ENCODE measurements at regions not wholly inside any gene's neighbourhood (a gene's known extent, or its start where the extent isn't known, plus 50 kb on each side); places are given as distances from the start of the nearest gene placed in this dataset.

DNA sequence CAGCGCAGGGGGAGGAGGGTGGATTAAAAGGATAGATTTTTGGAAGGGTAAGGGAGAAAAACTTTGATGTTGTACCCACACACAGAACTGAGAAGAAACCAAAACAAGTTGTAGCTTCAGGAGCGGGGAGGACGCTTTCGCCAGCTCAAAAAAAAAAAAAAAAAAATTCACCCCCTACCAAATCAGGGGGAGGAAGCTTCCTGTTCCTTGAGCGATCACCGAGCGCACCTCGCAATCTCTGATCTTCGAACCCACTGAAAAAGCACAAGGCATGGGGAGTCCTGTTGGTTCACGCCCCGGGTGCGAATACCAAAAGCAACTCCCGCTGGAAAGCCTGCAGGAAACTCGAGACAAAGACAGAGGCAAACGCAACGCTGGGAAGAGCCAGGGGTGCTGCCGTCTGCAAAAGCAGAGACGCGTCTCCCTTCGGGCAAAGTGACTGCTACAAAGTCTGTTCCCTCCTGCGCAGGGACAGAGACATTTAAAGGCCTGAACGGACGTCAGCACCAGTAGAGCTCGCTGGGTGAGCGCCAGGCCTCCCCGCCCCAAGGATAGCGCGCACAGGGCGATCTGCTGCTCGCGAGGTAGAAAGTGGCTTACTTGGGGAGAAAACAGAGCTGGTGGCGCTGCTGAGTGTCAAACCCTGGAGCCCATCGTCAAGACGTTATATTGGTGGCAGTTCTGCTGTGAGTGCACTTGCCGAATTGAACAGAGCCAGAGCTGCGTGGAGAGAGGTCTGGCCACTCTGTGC, 190.4 kb downstream of the USP22 start (continued):
- TF ChIP-seq, protein P1, sequence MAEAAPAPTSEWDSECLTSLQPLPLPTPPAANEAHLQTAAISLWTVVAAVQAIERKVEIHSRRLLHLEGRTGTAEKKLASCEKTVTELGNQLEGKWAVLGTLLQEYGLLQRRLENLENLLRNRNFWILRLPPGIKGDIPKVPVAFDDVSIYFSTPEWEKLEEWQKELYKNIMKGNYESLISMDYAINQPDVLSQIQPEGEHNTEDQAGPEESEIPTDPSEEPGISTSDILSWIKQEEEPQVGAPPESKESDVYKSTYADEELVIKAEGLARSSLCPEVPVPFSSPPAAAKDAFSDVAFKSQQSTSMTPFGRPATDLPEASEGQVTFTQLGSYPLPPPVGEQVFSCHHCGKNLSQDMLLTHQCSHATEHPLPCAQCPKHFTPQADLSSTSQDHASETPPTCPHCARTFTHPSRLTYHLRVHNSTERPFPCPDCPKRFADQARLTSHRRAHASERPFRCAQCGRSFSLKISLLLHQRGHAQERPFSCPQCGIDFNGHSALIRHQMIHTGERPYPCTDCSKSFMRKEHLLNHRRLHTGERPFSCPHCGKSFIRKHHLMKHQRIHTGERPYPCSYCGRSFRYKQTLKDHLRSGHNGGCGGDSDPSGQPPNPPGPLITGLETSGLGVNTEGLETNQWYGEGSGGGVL (tag by site-specific recombination; IDR thresholded peaks at IDR 0.05), result peak; percentile 11; the same call in 1 of the 2 replicates
- no peak for TF ChIP-seq SETDB1 (IDR thresholded peaks at IDR 0.05; ENCODE audit: insufficient read length, low read length)
- no peak for TF ChIP-seq ZNF654 (tag by site-specific recombination; IDR thresholded peaks at IDR 0.05; ENCODE audit: low read depth)
- TF ChIP-seq ZBTB8A (tag by site-specific recombination; IDR thresholded peaks at IDR 0.05), result 0 out of 2 replicates have a peak, but pooled peaks have one; percentile 6
- TF ChIP-seq ZNF768 (tag by site-specific recombination; IDR thresholded peaks at IDR 0.05), result peak; percentile 93
- TF ChIP-seq, protein P2, sequence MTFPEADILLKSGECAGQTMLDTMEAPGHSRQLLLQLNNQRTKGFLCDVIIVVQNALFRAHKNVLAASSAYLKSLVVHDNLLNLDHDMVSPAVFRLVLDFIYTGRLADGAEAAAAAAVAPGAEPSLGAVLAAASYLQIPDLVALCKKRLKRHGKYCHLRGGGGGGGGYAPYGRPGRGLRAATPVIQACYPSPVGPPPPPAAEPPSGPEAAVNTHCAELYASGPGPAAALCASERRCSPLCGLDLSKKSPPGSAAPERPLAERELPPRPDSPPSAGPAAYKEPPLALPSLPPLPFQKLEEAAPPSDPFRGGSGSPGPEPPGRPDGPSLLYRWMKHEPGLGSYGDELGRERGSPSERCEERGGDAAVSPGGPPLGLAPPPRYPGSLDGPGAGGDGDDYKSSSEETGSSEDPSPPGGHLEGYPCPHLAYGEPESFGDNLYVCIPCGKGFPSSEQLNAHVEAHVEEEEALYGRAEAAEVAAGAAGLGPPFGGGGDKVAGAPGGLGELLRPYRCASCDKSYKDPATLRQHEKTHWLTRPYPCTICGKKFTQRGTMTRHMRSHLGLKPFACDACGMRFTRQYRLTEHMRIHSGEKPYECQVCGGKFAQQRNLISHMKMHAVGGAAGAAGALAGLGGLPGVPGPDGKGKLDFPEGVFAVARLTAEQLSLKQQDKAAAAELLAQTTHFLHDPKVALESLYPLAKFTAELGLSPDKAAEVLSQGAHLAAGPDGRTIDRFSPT (tag by site-specific recombination; IDR thresholded peaks at IDR 0.05), result no peak
- TF ChIP-seq ZNF501 (tag by site-specific recombination; IDR thresholded peaks at IDR 0.05), result peak; percentile 41; the same call in 1 of the 2 replicates
- TF ChIP-seq ZNF133 (tag by site-specific recombination; IDR thresholded peaks at IDR 0.05), result no peak
- TF ChIP-seq ZNF354C (tag by site-specific recombination; IDR thresholded peaks at IDR 0.05; ENCODE audit: borderline replicate concordance, low read depth), result no peak
- TF ChIP-seq KLF7 (tag by site-specific recombination; IDR thresholded peaks at IDR 0.05; ENCODE audit: borderline replicate concordance), result no peak
- TF ChIP-seq, protein P3, sequence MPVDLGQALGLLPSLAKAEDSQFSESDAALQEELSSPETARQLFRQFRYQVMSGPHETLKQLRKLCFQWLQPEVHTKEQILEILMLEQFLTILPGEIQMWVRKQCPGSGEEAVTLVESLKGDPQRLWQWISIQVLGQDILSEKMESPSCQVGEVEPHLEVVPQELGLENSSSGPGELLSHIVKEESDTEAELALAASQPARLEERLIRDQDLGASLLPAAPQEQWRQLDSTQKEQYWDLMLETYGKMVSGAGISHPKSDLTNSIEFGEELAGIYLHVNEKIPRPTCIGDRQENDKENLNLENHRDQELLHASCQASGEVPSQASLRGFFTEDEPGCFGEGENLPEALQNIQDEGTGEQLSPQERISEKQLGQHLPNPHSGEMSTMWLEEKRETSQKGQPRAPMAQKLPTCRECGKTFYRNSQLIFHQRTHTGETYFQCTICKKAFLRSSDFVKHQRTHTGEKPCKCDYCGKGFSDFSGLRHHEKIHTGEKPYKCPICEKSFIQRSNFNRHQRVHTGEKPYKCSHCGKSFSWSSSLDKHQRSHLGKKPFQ (tag by site-specific recombination; IDR thresholded peaks at IDR 0.05), result no peak
- no peak for TF ChIP-seq ZFP3 (tag by site-specific recombination; IDR thresholded peaks at IDR 0.05; ENCODE audit: low read depth)
- TF ChIP-seq ZBTB1 (tag by site-specific recombination; IDR thresholded peaks at IDR 0.05), result no peak
- TF ChIP-seq, protein P4, sequence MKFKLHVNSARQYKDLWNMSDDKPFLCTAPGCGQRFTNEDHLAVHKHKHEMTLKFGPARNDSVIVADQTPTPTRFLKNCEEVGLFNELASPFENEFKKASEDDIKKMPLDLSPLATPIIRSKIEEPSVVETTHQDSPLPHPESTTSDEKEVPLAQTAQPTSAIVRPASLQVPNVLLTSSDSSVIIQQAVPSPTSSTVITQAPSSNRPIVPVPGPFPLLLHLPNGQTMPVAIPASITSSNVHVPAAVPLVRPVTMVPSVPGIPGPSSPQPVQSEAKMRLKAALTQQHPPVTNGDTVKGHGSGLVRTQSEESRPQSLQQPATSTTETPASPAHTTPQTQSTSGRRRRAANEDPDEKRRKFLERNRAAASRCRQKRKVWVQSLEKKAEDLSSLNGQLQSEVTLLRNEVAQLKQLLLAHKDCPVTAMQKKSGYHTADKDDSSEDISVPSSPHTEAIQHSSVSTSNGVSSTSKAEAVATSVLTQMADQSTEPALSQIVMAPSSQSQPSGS (tag by site-specific recombination; IDR thresholded peaks at IDR 0.05; ENCODE audit: low read depth), result no peak
- TF ChIP-seq, protein P5, sequence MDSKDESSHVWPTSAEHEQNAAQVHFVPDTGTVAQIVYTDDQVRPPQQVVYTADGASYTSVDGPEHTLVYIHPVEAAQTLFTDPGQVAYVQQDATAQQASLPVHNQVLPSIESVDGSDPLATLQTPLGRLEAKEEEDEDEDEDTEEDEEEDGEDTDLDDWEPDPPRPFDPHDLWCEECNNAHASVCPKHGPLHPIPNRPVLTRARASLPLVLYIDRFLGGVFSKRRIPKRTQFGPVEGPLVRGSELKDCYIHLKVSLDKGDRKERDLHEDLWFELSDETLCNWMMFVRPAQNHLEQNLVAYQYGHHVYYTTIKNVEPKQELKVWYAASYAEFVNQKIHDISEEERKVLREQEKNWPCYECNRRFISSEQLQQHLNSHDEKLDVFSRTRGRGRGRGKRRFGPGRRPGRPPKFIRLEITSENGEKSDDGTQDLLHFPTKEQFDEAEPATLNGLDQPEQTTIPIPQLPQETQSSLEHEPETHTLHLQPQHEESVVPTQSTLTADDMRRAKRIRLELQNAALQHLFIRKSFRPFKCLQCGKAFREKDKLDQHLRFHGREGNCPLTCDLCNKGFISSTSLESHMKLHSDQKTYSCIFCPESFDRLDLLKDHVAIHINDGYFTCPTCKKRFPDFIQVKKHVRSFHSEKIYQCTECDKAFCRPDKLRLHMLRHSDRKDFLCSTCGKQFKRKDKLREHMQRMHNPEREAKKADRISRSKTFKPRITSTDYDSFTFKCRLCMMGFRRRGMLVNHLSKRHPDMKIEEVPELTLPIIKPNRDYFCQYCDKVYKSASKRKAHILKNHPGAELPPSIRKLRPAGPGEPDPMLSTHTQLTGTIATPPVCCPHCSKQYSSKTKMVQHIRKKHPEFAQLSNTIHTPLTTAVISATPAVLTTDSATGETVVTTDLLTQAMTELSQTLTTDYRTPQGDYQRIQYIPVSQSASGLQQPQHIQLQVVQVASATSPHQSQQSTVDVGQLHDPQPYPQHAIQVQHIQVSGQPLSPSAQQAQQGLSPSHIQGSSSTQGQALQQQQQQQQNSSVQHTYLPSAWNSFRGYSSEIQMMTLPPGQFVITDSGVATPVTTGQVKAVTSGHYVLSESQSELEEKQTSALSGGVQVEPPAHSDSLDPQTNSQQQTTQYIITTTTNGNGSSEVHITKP (tag by site-specific recombination; IDR thresholded peaks at IDR 0.05), result peak; percentile 97
- no peak for TF ChIP-seq ZNF274 (IDR thresholded peaks at IDR 0.05; ENCODE audit: low read length)
- no peak for TF ChIP-seq ZNF274 (tag by site-specific recombination; IDR thresholded peaks at IDR 0.05; ENCODE audit: borderline replicate concordance)
- TF ChIP-seq ZNF211 (tag by site-specific recombination; IDR thresholded peaks at IDR 0.05; ENCODE audit: low read depth), result no peak
- no peak for TF ChIP-seq HOXD13 (CRISPR knock-in tag; IDR thresholded peaks at IDR 0.05; ENCODE audit: borderline replicate concordance)
- TF ChIP-seq ZNF510 (tag by site-specific recombination; IDR thresholded peaks at IDR 0.05; ENCODE audit: insufficient replicate concordance), result no peak
- no peak for TF ChIP-seq ZNF16 (tag by site-specific recombination; IDR thresholded peaks at IDR 0.05; ENCODE audit: low read depth)
- TF ChIP-seq ZXDB (tag by site-specific recombination; IDR thresholded peaks at IDR 0.05), result 0 out of 2 replicates have a peak, but pooled peaks have one; percentile 14
- peak; percentile 54; the same call in 1 of the 2 replicates for TF ChIP-seq ZNF2 (tag by site-specific recombination; IDR thresholded peaks at IDR 0.05)
- TF ChIP-seq, protein P6, sequence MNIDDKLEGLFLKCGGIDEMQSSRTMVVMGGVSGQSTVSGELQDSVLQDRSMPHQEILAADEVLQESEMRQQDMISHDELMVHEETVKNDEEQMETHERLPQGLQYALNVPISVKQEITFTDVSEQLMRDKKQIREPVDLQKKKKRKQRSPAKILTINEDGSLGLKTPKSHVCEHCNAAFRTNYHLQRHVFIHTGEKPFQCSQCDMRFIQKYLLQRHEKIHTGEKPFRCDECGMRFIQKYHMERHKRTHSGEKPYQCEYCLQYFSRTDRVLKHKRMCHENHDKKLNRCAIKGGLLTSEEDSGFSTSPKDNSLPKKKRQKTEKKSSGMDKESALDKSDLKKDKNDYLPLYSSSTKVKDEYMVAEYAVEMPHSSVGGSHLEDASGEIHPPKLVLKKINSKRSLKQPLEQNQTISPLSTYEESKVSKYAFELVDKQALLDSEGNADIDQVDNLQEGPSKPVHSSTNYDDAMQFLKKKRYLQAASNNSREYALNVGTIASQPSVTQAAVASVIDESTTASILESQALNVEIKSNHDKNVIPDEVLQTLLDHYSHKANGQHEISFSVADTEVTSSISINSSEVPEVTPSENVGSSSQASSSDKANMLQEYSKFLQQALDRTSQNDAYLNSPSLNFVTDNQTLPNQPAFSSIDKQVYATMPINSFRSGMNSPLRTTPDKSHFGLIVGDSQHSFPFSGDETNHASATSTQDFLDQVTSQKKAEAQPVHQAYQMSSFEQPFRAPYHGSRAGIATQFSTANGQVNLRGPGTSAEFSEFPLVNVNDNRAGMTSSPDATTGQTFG (tag by site-specific recombination; IDR thresholded peaks at IDR 0.05; ENCODE audit: borderline replicate concordance), result no peak
- no peak for TF ChIP-seq FEZF1 (tag by site-specific recombination; IDR thresholded peaks at IDR 0.05)
- TF ChIP-seq SCRT2 (tag by site-specific recombination; IDR thresholded peaks at IDR 0.05), result peak; percentile 88

Data from HEK293 (cell line).